Raji (cell line): ENCODE measurements at regions not wholly inside any gene's neighbourhood (a gene's known extent, or its start where the extent isn't known, plus 50 kb on each side); places are given as distances from the start of the nearest gene placed in this dataset.

ENCODE experiments used
- POLR2A ChIP-seq: IDR thresholded peaks from 2 replicates; pipeline ENCODE4 v1.6.1; 2011; ENCODE audit warnings: low read depth, low read length, control low read depth; ENCODE audit not compliant: insufficient read depth

DNA sequence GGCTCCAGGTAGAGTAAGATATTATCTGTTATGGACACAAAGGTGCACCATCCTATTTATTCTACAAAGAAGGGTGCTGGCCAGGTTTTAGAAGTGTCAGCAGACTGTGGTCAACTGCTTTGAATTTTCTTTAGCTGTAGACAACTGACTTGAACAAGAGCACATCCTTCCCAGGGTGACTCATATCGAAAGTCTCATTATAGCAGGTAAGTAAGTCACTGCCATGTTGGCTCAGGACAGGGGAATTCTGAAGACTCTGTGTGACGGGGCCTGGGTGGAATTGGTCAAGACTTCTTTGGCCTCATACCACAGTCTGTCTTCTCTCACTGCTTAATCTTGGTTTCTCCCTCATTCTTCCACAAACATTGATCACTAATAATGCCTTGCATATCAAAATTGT lies 214.5 kb upstream of the CDH9 start:
- no peak for TF ChIP-seq POLR2A

DNA sequence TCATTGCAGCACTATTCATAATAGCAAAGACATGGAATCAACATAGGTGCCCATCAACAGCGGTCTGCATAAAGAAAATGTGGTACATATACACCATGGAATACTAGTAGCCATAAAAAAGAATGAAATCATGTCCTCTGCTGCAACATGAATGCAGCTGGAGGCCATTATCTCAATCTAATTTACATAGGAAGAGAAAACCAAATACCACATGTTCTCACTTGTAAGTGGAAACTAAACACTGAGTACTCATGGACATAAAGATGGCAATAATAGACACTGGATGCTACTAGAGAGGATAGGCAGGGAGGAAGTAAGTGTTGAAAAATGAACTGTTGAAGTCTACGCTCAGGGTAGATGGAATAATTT lies 203.9 kb upstream of the CDH9 start:
- TF ChIP-seq POLR2A = no peak

DNA sequence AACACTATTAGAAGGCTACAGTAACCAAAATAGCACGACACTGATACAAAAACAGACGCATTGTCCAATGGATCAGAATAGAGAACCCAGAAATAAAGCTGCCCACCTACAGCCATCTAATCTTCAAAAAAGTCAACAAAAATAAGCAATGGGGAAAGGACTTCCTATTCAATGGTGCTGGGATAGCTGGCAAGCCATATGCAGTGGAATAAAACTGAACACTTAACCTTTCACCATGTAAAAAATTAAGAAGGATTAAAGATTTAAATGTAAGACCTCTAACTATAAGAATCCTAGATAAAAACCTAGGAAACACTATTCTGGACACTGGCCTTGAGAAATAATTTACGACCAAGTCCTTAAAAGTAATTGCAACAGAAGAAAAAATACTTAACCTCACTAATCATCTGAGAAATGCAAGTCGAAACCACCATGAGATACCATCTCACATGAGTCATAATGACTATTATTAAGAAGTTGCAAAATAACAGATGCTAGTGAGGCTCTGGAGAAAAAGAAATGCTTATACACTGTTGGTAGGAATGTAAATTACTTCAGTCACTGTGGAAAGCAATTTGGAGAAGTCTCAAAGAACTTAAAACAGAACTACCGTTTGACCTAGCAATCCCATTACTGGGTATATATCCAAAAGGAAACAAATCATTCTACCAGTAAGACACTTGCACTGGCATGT lies 203.3 kb upstream of the CDH9 start:
- no peak for TF ChIP-seq POLR2A

DNA sequence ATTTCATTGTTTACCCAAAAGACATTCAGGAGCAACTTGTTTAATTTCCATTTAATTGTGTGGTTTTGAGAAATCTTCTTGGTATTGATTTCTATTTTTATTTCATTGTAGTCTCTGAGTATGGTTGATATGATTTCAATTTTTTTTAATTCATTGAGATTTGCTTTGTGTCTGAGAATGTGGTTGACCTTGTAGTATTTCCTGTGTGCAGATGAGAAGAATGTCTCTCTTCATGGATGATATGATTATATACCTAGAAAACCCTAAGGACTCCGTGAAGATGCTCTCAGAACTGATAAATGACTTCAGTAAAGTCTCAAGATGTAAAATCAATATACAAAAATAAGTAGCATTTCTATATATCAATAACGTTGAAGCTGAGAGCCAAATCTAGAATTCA lies 202.4 kb upstream of the CDH9 start:
- TF ChIP-seq POLR2A = no peak

DNA sequence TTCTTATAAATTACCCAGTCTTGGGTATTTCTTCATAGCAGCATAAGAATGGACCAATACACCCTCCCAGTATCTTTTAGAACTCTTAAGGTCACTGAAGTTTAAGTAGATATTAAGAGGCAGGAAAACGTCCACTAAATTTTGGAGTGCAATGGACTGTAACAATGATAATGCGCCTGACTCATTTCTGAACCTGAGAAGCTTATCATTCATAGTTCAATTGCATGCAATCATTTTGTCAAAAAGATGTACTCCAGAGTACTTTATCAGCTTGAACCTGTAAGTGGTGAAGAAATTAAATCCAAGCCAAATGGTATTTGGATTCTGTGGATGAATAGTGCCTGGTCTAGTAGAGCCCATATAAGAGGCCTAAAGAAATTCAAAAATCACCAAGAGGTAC lies 196.5 kb upstream of the CDH9 start:
- TF ChIP-seq POLR2A = no peak

DNA sequence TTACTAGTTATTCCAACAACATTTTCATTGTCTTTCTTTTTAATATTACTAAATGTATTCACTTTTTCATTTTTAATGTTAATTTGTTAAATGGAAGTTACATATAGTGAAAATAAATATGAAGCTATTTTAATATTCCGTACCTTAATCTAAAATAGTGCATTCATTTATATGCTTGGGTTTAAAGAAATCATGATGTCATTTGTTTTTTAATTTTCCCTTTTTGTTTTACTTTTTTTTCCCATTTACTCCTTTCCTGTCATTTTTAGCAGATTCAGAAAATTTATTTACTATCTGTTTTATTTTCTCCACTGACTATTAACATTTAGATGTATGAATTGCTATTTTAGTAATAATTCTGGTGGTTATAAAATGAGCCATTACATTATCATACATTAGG lies 183.0 kb upstream of the CDH9 start:
- TF ChIP-seq POLR2A = no peak

DNA sequence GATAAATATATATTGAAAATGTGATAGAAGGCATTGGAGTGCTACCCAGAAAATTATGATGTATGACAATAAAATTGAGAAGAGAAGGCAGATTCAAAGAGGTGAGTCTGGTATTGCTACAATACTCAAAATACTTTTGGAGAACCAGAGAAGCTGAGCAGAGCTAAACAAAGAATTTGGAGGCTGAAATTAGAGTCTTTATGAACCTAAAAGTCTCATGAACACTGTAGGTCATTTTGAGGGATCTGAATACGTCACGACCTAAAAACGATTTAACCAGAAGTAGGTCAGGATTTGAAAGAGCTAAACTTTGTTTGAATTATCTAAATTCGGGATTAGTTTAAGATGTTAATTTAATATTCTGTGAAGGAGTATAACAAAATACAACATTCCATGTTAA lies 182.4 kb upstream of the CDH9 start:
- no peak for TF ChIP-seq POLR2A

DNA sequence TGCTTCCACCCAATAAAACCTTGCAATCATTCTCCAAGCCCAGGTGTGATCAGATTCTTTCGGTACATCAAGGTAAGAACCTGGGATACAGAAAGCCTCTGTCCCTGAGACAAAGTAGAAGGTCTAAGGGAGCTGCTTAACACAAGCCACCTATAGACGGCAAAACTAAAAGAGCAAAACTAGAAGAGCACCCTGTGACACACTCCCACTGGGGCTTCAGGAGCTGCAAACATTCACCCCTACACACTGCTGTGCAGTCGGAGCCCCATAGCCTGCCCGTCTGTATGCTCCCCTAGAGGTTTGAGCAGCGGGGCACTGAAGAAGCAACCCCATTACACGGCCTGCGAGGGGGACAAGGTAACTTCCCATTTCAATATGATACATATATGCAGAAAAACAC lies 179.6 kb upstream of the CDH9 start:
- TF ChIP-seq POLR2A = no peak

DNA sequence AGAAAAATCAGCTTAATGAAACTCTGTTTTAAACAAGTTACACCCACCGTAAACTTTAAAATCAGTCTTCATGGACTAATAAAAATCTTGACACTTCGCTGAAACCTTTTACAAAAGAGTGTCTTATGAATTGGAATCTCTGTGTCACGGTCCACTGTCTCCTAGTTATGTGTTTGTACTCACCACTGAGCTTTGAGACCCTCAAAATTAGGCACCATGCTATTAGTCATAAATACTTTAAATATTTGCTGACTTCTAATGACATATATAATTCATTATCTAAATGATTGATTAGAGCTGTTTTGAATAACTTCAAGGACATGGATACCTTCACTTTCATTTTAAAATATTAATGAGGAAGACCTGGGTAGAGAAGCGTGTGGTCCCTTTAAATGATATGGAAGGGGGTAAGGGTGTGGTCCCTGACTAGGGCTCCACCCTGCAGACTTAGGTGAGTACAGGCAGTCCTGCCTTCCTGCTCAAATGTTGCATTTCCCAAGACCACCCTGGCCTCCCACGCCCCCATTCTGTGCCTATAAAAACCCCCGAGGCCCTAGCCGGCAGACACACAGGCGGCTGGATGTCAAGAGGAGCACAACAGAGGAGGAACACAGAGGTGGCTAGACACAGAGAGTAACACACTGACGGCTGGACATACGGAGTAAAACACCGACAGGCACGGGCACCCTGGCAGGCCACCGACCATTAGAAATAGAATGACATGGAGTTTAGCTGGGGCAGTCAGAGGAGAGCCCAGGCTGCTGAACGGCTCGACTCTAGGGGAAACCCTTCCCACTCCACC lies 179.0 kb upstream of the CDH9 start:
- no peak for TF ChIP-seq POLR2A

DNA sequence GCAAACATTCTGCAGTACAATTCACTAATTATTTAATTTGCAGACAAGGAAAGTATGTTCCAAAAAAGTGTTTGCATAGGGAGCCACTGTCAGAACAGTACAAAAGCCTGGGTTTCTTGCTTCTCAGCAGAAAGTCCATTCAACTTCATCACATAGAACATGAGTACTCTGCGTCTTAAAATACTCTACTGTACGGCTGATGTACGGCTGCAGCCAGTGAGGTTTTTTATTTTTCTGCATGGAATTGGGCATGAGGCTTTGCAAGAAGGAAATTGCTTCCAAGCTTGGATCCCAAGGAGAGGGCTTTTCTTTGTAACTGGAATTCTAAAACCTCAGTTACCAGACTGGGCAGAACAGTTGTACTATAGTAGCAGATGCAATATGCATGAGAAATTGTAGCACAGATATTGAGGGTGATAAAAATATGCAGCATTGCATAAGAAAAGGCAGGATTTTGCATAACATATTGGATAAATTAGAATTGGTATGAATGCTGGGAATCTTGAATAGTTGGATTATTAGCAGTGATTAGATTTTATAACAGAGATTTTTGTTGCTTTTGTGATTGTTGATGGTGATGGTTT lies 178.1 kb upstream of the CDH9 start:
- TF ChIP-seq POLR2A = no peak

DNA sequence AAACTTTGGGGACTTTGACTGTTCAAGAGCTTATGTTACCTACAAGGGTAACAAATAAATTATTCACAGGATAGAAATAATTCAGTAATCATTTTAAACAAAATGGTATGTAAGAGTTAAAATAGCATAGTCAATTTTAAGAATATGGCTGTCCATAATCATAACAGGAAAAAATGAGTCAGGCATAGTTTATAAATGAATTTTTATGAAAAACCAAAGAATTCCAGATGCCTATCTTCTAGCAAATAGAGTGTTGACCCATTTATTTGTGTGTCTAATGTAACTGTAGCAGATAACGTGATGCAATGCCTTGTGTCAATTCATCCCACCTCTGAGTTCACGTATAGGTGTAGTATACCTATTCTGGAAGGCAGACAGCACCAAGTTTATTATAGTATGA lies 169.7 kb upstream of the CDH9 start:
- TF ChIP-seq POLR2A = no peak

DNA sequence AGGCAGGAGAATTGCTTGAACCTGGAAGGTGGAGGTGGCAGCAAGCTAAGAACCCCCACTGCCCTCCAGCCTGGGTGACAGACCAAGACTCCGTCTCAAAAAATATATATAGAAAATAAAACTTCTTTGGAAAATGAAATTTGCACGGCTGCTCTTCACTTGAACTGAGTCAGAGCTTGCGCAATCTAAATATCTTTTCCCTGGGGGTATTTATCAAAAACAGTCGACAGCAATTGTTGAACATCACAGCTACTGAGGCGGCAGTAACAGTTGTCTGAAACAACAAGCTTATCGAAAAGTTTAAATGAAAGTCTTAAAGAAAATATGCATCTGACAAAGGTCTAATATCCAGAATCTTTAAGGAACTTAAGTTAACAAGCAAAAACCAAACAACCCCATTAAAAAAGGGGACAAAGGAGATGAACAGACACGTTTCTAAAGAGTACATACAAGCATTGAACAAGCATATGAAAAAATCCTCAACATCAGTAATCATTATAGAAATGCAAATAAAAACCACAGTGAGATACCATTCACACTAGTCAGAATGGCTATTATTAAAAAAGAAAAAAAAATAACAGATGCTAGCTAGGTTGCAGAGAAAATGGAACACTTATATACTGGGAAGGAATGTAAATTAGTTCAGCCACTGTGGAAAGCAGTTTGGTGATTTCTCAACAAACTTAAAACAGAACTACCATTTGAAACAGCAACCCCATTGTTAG lies 153.6 kb upstream of the CDH9 start:
- no peak for TF ChIP-seq POLR2A

DNA sequence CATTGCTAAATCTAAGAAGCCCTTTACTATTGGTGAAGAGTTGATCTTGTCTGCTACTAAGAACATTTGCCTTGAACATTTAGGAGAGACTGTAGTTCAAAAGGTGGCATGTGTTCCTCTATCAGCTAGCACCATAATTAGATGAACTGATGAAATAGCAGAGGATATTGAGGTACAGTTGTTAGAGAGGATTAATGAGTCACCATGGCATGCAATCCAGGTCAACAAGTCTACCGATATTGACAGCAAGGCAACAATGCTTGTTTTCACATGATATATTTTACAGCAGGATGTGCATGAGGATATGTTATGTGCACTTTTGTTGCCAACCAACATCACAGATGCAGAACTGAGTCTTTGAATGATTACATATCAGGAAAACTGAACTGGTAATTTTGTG lies 134.3 kb upstream of the CDH9 start:
- TF ChIP-seq POLR2A = no peak

DNA sequence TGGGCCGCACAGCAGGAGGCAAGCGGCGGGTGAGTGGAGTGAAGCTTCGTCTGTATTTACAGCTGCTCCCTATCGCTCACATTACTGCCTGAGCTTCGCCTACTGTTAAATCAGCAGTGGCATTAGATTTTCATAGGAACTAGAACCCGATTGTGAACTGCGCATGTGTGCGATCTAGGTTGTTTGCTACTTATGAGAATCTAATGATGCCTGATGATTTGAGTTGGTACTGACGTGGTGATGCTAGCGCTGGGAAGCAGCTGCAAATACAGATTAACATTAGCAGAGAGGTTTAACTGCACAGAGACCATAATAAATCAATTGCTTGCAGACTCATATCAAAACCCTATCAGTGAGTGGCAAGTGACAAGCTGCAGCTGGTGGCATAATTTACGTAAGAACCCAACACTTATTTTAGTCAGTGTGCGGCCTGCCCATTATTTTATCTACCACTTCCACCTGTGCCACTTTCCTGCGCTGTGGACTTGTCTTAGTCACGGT lies 133.4 kb upstream of the CDH9 start:
- TF ChIP-seq POLR2A = no peak

DNA sequence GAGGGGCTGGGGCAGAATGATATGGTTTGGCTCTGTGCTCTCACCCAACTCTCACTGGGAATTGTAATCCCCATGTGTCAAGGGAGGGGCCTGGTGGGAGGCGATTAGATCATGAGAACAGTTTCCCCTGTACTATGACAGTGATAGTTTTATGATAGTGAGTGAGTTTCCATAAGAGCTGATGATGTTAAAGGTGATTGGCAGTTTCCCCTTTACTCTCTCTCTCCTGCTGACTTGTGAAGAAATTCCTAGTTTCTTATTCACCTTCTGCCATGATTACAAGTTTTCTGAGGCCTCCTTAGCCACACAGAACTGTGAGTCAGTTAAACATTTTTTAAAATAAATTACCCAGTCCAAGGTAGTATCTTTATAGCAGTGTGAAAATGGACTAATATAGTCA lies 120.4 kb upstream of the CDH9 start:
- TF ChIP-seq POLR2A = no peak
